ENCODE measurements at regions not wholly inside any gene's neighbourhood (a gene's known extent, or its start where the extent isn't known, plus 50 kb on each side); places are given as distances from the start of the nearest gene placed in this dataset.

DNA sequence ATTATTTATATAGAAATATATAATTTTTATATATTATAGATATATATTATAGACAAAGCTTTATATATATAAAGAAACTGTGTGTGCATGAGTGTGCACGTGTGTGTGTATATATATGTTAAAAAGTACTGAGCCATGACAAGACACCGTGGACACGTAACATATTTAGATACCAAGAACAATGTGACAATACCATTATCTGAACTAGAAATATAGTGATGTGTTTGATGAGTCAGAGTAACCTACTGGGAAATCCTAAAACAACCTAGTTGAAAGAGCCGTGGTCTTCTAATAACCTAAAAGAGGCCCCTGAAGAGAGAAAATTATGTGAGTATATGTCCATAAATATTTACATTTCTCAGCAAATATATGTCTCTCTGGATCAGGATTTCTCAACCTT is 50.7 kb upstream of the ITGB8 start:
- no peak for DNase-seq (ENCODE audit: low read depth, low spot score)
- H3K79me2 ChIP-seq (ENCODE audit: control insufficient read depth, insufficient read depth, low read length), result no peaks in the 10 kb centered on the region
- peaks cover 11% of the 10 kb centered on the region; the same call in 1 of the 2 replicates for H3K4me1 ChIP-seq (ENCODE audit: control insufficient read depth, insufficient read depth, low read length)
- H3K36me3 ChIP-seq (ENCODE audit: control insufficient read depth in 2 of 2, insufficient read depth in 2 of 2, low read length in 1 of 2), result no peaks in the 10 kb centered on the region
- BruUV-seq (replicated peaks), result no TSS peak
- FAIRE-seq, result no peak
- 47% methylated on average over 4 of the region's 4 CpGs for WGBS (ENCODE audit: insufficient coverage, insufficient replicate concordance, low lambda C conversion rate, missing lambda C conversion rate)
- ChIA-PET CTCF (no interaction called here), POLR2A (no interaction called here), RAD21 (ENCODE audit: unreplicated experiment) (interaction anchor here (2.1 kb wide), 1 partner anchor 9 kb away, joined by 10 read pairs; no protein-coding TSS in a partner anchor), SMC1A (ENCODE audit: uncharacterized antibody, unreplicated experiment) (interaction anchor here (0.6 kb wide), 1 partner anchor 27 kb away, joined by 3 read pairs; no protein-coding TSS in a partner anchor)
- ATAC-seq, result peak; percentile 7
- H3K9ac ChIP-seq (ENCODE audit: control insufficient read depth, insufficient read depth, low read length), result no peak overlapping the region
- intact Hi-C loops (cut with micrococcal nuclease; ENCODE audit: unreplicated experiment) (no loop called here), in situ Hi-C loops (cut with MboI) (no loop called here)
- H3K4me3 ChIP-seq, result no peak overlapping the region
- H4K20me1 ChIP-seq (ENCODE audit: control insufficient read depth, insufficient read depth), result no peaks in the 10 kb centered on the region
- no peak overlapping the region for H3K4me2 ChIP-seq (ENCODE audit: control insufficient read depth, insufficient read depth)
- H3K9me3 ChIP-seq (replicated peaks; ENCODE audit: control insufficient read depth, insufficient read depth, low read length), result no peaks in the 10 kb centered on the region; the same call in 2 of the 3 replicates
- H2AFZ ChIP-seq (ENCODE audit: control insufficient read depth, low read depth, low read length), result no peak overlapping the region
- H3K27me3 ChIP-seq (replicated peaks in 1 of 2; ENCODE audit: control insufficient read depth in 2 of 2, insufficient read depth in 2 of 2, low read length in 1 of 2), result no peaks in the 10 kb centered on the region
- no peak overlapping the region for H3K27ac ChIP-seq (ENCODE audit: control insufficient read depth, insufficient read depth)
- TF ChIP-seq BACH1 (IDR thresholded peaks at IDR 0.05; ENCODE audit: borderline replicate concordance) (no peak), EP300 (IDR thresholded peaks at IDR 0.05; ENCODE audit: borderline replicate concordance in 1 of 2, control insufficient read depth in 1 of 2, low read depth in 2 of 2, low read length in 2 of 2) (no peak), RUNX3 (IDR thresholded peaks at IDR 0.05; ENCODE audit: low read length) (no peak), ATF7 (IDR thresholded peaks at IDR 0.05; ENCODE audit: low read depth) (no peak), SMARCA5 (IDR thresholded peaks at IDR 0.05) (no peak), BRCA1 (IDR thresholded peaks at IDR 0.05; ENCODE audit: low read depth, low read length) (no peak), NFIC (IDR thresholded peaks at IDR 0.05; ENCODE audit: low read depth, low read length) (no peak)
- TF ChIP-seq, protein P1, sequence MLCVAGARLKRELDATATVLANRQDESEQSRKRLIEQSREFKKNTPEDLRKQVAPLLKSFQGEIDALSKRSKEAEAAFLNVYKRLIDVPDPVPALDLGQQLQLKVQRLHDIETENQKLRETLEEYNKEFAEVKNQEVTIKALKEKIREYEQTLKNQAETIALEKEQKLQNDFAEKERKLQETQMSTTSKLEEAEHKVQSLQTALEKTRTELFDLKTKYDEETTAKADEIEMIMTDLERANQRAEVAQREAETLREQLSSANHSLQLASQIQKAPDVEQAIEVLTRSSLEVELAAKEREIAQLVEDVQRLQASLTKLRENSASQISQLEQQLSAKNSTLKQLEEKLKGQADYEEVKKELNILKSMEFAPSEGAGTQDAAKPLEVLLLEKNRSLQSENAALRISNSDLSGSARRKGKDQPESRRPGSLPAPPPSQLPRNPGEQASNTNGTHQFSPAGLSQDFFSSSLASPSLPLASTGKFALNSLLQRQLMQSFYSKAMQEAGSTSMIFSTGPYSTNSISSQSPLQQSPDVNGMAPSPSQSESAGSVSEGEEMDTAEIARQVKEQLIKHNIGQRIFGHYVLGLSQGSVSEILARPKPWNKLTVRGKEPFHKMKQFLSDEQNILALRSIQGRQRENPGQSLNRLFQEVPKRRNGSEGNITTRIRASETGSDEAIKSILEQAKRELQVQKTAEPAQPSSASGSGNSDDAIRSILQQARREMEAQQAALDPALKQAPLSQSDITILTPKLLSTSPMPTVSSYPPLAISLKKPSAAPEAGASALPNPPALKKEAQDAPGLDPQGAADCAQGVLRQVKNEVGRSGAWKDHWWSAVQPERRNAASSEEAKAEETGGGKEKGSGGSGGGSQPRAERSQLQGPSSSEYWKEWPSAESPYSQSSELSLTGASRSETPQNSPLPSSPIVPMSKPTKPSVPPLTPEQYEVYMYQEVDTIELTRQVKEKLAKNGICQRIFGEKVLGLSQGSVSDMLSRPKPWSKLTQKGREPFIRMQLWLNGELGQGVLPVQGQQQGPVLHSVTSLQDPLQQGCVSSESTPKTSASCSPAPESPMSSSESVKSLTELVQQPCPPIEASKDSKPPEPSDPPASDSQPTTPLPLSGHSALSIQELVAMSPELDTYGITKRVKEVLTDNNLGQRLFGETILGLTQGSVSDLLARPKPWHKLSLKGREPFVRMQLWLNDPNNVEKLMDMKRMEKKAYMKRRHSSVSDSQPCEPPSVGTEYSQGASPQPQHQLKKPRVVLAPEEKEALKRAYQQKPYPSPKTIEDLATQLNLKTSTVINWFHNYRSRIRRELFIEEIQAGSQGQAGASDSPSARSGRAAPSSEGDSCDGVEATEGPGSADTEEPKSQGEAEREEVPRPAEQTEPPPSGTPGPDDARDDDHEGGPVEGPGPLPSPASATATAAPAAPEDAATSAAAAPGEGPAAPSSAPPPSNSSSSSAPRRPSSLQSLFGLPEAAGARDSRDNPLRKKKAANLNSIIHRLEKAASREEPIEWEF (IDR thresholded peaks at IDR 0.05; ENCODE audit: insufficient replicate concordance, low read depth, low read length), result no peak
- TF ChIP-seq, protein P2, sequence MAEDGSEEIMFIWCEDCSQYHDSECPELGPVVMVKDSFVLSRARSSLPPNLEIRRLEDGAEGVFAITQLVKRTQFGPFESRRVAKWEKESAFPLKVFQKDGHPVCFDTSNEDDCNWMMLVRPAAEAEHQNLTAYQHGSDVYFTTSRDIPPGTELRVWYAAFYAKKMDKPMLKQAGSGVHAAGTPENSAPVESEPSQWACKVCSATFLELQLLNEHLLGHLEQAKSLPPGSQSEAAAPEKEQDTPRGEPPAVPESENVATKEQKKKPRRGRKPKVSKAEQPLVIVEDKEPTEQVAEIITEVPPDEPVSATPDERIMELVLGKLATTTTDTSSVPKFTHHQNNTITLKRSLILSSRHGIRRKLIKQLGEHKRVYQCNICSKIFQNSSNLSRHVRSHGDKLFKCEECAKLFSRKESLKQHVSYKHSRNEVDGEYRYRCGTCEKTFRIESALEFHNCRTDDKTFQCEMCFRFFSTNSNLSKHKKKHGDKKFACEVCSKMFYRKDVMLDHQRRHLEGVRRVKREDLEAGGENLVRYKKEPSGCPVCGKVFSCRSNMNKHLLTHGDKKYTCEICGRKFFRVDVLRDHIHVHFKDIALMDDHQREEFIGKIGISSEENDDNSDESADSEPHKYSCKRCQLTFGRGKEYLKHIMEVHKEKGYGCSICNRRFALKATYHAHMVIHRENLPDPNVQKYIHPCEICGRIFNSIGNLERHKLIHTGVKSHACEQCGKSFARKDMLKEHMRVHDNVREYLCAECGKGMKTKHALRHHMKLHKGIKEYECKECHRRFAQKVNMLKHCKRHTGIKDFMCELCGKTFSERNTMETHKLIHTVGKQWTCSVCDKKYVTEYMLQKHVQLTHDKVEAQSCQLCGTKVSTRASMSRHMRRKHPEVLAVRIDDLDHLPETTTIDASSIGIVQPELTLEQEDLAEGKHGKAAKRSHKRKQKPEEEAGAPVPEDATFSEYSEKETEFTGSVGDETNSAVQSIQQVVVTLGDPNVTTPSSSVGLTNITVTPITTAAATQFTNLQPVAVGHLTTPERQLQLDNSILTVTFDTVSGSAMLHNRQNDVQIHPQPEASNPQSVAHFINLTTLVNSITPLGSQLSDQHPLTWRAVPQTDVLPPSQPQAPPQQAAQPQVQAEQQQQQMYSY (CRISPR knock-in tag; IDR thresholded peaks at IDR 0.05), result no peak
- TF ChIP-seq, protein P3, sequence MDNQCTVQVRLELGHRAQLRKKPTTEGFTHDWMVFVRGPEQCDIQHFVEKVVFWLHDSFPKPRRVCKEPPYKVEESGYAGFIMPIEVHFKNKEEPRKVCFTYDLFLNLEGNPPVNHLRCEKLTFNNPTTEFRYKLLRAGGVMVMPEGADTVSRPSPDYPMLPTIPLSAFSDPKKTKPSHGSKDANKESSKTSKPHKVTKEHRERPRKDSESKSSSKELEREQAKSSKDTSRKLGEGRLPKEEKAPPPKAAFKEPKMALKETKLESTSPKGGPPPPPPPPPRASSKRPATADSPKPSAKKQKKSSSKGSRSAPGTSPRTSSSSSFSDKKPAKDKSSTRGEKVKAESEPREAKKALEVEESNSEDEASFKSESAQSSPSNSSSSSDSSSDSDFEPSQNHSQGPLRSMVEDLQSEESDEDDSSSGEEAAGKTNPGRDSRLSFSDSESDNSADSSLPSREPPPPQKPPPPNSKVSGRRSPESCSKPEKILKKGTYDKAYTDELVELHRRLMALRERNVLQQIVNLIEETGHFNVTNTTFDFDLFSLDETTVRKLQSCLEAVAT (IDR thresholded peaks at IDR 0.05), result no peak
- TF ChIP-seq, protein P4, sequence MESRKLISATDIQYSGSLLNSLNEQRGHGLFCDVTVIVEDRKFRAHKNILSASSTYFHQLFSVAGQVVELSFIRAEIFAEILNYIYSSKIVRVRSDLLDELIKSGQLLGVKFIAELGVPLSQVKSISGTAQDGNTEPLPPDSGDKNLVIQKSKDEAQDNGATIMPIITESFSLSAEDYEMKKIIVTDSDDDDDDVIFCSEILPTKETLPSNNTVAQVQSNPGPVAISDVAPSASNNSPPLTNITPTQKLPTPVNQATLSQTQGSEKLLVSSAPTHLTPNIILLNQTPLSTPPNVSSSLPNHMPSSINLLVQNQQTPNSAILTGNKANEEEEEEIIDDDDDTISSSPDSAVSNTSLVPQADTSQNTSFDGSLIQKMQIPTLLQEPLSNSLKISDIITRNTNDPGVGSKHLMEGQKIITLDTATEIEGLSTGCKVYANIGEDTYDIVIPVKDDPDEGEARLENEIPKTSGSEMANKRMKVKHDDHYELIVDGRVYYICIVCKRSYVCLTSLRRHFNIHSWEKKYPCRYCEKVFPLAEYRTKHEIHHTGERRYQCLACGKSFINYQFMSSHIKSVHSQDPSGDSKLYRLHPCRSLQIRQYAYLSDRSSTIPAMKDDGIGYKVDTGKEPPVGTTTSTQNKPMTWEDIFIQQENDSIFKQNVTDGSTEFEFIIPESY (IDR thresholded peaks at IDR 0.05), result no peak
